Tibial nerve (tissue), 4 donors: ENCODE measurements at regions not wholly inside any gene's neighbourhood (a gene's known extent, or its start where the extent isn't known, plus 50 kb on each side); places are given as distances from the start of the nearest gene placed in this dataset.

Source experiments
- CTCF ChIP-seq, 5 experiments: fragments of 200-600 bp in 3 of 5; fragments of 450-650 bp in 2 of 5; sonication (generic) in 3 of 5; IDR thresholded peaks; one replicate each; pipeline ENCODE4 v1.5.1; 2016 to 2019; ENCODE audit warnings: antibody characterized with exemption in 5 of 5, mild to moderate bottlenecking in 3 of 5, moderate library complexity in 2 of 5
- EP300 ChIP-seq, 2 donors: sonication (generic); formaldehyde crosslinking; IDR thresholded peaks; one replicate each; pipeline ENCODE4 v1.6.1; 2017; ENCODE audit warnings: antibody characterized with exemption in 2 of 2, mild to moderate bottlenecking in 1 of 2
- POLR2A ChIP-seq, 2 donors: fragments of 450-650 bp; IDR thresholded peaks; one replicate each; pipeline ENCODE4 v1.6.1; 2017; ENCODE audit warnings: antibody characterized with exemption in 2 of 2, mild to moderate bottlenecking in 2 of 2, moderate library complexity in 2 of 2

GRCh38 chr9:109977521-109977920, 197.5 kb downstream of the PALM2AKAP2 start:
- TF ChIP-seq POLR2A (IDR thresholded peaks at IDR 0.05) (no peak), CTCF (IDR thresholded peaks at IDR 0.05) (no peak), EP300 (IDR thresholded peaks at IDR 0.05) (no peak)
